OCI-LY3 (cell line): ENCODE measurements at regions not wholly inside any gene's neighbourhood (a gene's known extent, or its start where the extent isn't known, plus 50 kb on each side); places are given as distances from the start of the nearest gene placed in this dataset.

Experiments
- EZH2phosphoT487 ChIP-seq: fragments of 200-600 bp; shearing (Covaris generic); IDR thresholded peaks from 2 replicates; pipeline ENCODE4 v1.6.1; 2018; ENCODE audit warnings: antibody characterized with exemption, mixed run types, low read depth
- TF ChIP-seq, protein P1 (sequence below): fragments of 200-600, 300-600 bp; sonication (generic); IDR thresholded peaks from 2 replicates; pipeline ENCODE4 v1.5.1; 2014; ENCODE audit warnings: antibody characterized with exemption, low read length, low read depth

DNA sequence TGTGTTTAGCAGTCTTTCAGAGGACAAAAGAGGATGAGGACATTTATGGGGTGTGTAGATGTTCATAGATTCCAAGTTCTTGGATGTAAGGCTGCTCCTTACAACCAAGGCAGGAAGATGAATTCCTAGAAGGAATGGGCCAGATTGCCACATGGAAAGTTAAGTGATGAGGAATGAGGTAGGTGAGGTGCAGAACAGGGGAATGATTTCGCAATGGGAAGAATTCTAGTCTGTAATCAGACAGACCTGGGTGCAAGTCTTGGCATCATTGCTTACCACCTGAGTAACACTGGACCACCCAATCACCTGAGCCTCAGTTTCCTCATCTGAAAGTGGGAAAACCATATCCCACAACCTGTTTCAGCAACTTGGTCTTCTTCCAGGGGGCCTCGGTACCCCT lies 174.9 kb downstream of the IER5 start:
- TF ChIP-seq, protein P1, sequence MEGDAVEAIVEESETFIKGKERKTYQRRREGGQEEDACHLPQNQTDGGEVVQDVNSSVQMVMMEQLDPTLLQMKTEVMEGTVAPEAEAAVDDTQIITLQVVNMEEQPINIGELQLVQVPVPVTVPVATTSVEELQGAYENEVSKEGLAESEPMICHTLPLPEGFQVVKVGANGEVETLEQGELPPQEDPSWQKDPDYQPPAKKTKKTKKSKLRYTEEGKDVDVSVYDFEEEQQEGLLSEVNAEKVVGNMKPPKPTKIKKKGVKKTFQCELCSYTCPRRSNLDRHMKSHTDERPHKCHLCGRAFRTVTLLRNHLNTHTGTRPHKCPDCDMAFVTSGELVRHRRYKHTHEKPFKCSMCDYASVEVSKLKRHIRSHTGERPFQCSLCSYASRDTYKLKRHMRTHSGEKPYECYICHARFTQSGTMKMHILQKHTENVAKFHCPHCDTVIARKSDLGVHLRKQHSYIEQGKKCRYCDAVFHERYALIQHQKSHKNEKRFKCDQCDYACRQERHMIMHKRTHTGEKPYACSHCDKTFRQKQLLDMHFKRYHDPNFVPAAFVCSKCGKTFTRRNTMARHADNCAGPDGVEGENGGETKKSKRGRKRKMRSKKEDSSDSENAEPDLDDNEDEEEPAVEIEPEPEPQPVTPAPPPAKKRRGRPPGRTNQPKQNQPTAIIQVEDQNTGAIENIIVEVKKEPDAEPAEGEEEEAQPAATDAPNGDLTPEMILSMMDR, result no peak
- TF ChIP-seq EZH2phosphoT487, result no peak
